ENCODE measurements at regions not wholly inside any gene's neighbourhood (a gene's known extent, or its start where the extent isn't known, plus 50 kb on each side); places are given as distances from the start of the nearest gene placed in this dataset.
A peak's percentile ranks its signal among the peaks of the same experiment; 100 is the strongest.

- no peak overlapping the region for H3K4me3 ChIP-seq (ENCODE audit: low read length in 3 of 3)
- H3K9ac ChIP-seq (ENCODE audit: low read length in 3 of 3) = no peak overlapping the region
- H3K27ac ChIP-seq (ENCODE audit: low read depth in 2 of 2, low read length in 2 of 2) = no peak overlapping the region
- peak in 2 of 5 donors; percentile 6 to 16 for DNase-seq
- H3K36me3 ChIP-seq (ENCODE audit: control insufficient read depth in 2 of 3, insufficient read depth in 3 of 3, low read length in 3 of 3) = no peaks in the 10 kb centered on the region
- H3K9me3 ChIP-seq (ENCODE audit: control insufficient read depth in 2 of 3, insufficient read depth in 1 of 3, low read length in 3 of 3) = no peaks in the 10 kb centered on the region
- intact Hi-C loops (cut with DNase I) = no loop called here
- no peaks in the 10 kb centered on the region for H3K4me1 ChIP-seq (ENCODE audit: control insufficient read depth in 2 of 3, insufficient read depth in 2 of 3, low read depth in 1 of 3, low read length in 3 of 3)
- FAIRE-seq = no peak
- no peaks in the 10 kb centered on the region for H3K27me3 ChIP-seq (ENCODE audit: control insufficient read depth, insufficient read depth, low read length)
- no peak for TF ChIP-seq CTCF (IDR thresholded peaks at IDR 0.05; ENCODE audit: borderline replicate concordance, extremely low read depth, insufficient read depth)
These were observed 722.6 kb upstream of the KIF2B start for GRCh38 chr17:53100126-53100525.

GRCh38 chr17:53093391-53093790, 729.3 kb upstream of the KIF2B start:
- no peak for FAIRE-seq
- Histone ChIP-seq H3K27ac (ENCODE audit: low read depth in 2 of 2, low read length in 2 of 2) (no peak overlapping the region), H3K9ac (ENCODE audit: low read length in 3 of 3) (no peak overlapping the region), H3K4me1 (ENCODE audit: control insufficient read depth in 2 of 3, insufficient read depth in 2 of 3, low read depth in 1 of 3, low read length in 3 of 3) (no peaks in the 10 kb centered on the region), H3K9me3 (ENCODE audit: control insufficient read depth in 2 of 3, insufficient read depth in 1 of 3, low read length in 3 of 3) (no peaks in the 10 kb centered on the region), H3K27me3 (ENCODE audit: control insufficient read depth, insufficient read depth, low read length) (no peaks in the 10 kb centered on the region), H3K4me3 (ENCODE audit: low read length in 3 of 3) (no peak overlapping the region), H3K36me3 (ENCODE audit: control insufficient read depth in 2 of 3, insufficient read depth in 3 of 3, low read length in 3 of 3) (no peaks in the 10 kb centered on the region)
- no peak for DNase-seq
- intact Hi-C loops (cut with DNase I) = no loop called here
- TF ChIP-seq CTCF (IDR thresholded peaks at IDR 0.05; ENCODE audit: borderline replicate concordance, extremely low read depth, insufficient read depth) = no peak

- Histone ChIP-seq H3K27ac (ENCODE audit: low read depth in 2 of 2, low read length in 2 of 2) (no peak overlapping the region), H3K4me3 (ENCODE audit: low read length in 3 of 3) (no peak overlapping the region), H3K27me3 (ENCODE audit: control insufficient read depth, insufficient read depth, low read length) (no peaks in the 10 kb centered on the region), H3K9ac (ENCODE audit: low read length in 3 of 3) (no peak overlapping the region), H3K4me1 (ENCODE audit: control insufficient read depth in 2 of 3, insufficient read depth in 2 of 3, low read depth in 1 of 3, low read length in 3 of 3) (no peaks in the 10 kb centered on the region), H3K36me3 (ENCODE audit: control insufficient read depth in 2 of 3, insufficient read depth in 3 of 3, low read length in 3 of 3) (no peaks in the 10 kb centered on the region), H3K9me3 (ENCODE audit: control insufficient read depth in 2 of 3, insufficient read depth in 1 of 3, low read length in 3 of 3) (no peaks in the 10 kb centered on the region)
- intact Hi-C loops (cut with DNase I) = no loop called here
- TF ChIP-seq CTCF (IDR thresholded peaks at IDR 0.05; ENCODE audit: borderline replicate concordance, extremely low read depth, insufficient read depth) = no peak
- no peak for DNase-seq
- FAIRE-seq = no peak
These were observed 730.7 kb upstream of the KIF2B start for GRCh38 chr17:53092072-53092471.

- Histone ChIP-seq H3K4me1 (ENCODE audit: control insufficient read depth in 2 of 3, insufficient read depth in 2 of 3, low read depth in 1 of 3, low read length in 3 of 3) (no peaks in the 10 kb centered on the region), H3K9ac (ENCODE audit: low read length in 3 of 3) (no peak overlapping the region), H3K4me3 (ENCODE audit: low read length in 3 of 3) (no peak overlapping the region), H3K9me3 (ENCODE audit: control insufficient read depth in 2 of 3, insufficient read depth in 1 of 3, low read length in 3 of 3) (no peaks in the 10 kb centered on the region), H3K27me3 (ENCODE audit: control insufficient read depth, insufficient read depth, low read length) (no peaks in the 10 kb centered on the region), H3K36me3 (ENCODE audit: control insufficient read depth in 2 of 3, insufficient read depth in 3 of 3, low read length in 3 of 3) (no peaks in the 10 kb centered on the region), H3K27ac (ENCODE audit: low read depth in 2 of 2, low read length in 2 of 2) (no peak overlapping the region)
- no peak for TF ChIP-seq CTCF (IDR thresholded peaks at IDR 0.05; ENCODE audit: borderline replicate concordance, extremely low read depth, insufficient read depth)
- DNase-seq (no peak), FAIRE-seq (no peak)
- intact Hi-C loops (cut with DNase I) = no loop called here
These were observed 732.0 kb upstream of the KIF2B start for GRCh38 chr17:53090770-53091169.

Data from kidney (tissue), 13 donors.